ENCODE measurements at regions not wholly inside any gene's neighbourhood (a gene's known extent, or its start where the extent isn't known, plus 50 kb on each side); places are given as distances from the start of the nearest gene placed in this dataset.

DNA sequence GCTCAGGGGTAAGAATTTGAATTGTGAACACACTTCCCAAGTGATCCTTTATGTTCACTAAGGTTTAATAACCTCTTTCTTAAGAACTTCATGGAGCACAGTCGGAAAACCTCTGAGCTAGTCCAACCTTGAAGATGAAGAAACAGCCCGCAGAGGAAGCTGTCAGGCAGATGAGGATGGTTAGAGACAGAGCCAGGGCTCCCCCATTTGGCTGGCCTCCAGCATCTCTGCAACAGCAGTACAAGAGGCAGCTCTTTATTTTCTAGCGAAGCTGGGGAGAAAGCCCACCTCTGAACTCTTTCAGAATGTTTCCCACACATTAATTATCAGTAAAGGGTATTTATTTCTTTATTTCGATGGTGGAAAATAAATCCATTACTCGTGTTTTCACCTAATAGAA, 350.8 kb downstream of the DMRT2 start:
- H3K27ac ChIP-seq = no peak overlapping the region
- DNase-seq (ENCODE audit: low spot score in 2 of 2) = no peak
- H3K4me3 ChIP-seq = no peak overlapping the region
- peaks cover 0 to under 1% of the 10 kb centered on the region in 2 donors for H3K9me3 ChIP-seq
- H3K36me3 ChIP-seq = no peaks in the 10 kb centered on the region
- intact Hi-C loops (cut with DNase I; ENCODE audit: low total_unique reads) = no loop called here
- H3K27me3 ChIP-seq = no peaks in the 10 kb centered on the region
- TF ChIP-seq CTCF (IDR thresholded peaks at IDR 0.05) (no peak), POLR2A (IDR thresholded peaks at IDR 0.05) (no peak), POLR2AphosphoS5 (IDR thresholded peaks at IDR 0.05) (no peak)
- no peaks in the 10 kb centered on the region for H3K4me1 ChIP-seq

- no peak for TF ChIP-seq CTCF (IDR thresholded peaks at IDR 0.05)
- no peak for TF ChIP-seq POLR2AphosphoS5 (IDR thresholded peaks at IDR 0.05)
- TF ChIP-seq POLR2A (IDR thresholded peaks at IDR 0.05) = no peak
- intact Hi-C loops (cut with DNase I; ENCODE audit: low total_unique reads) = no loop called here
Measured at GRCh38 chr9:1404940-1405339, 354.8 kb downstream of the DMRT2 start.

DNA sequence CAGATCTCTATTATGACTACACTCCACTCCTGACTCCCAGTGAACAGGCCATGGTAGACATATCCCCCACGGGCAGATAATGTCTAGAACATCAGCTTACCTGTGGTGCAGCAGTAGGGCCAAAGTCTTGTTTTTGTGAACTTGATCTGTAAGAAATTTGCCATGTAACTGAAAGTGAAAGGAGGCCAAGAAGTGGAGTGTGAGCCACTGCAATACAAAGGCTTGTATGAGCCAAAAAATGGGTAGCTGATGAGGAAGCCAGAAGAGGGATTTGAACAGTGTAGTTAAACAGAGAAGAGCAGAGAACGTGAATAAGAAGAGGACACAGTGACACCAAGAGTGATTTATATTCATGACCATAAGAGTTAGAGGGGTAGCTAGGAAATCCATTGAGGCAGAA, 361.7 kb downstream of the DMRT2 start:
- H3K9me3 ChIP-seq = no peaks in the 10 kb centered on the region
- intact Hi-C loops (cut with DNase I; ENCODE audit: low total_unique reads) = no loop called here

More at GRCh38 chr9:1404940-1405339, 354.8 kb downstream of the DMRT2 start:
- no peaks in the 10 kb centered on the region for H3K4me1 ChIP-seq
- no peaks in the 10 kb centered on the region for H3K36me3 ChIP-seq
- no peaks in the 10 kb centered on the region for H3K9me3 ChIP-seq
- H3K4me3 ChIP-seq = no peak overlapping the region
- H3K27me3 ChIP-seq = no peaks in the 10 kb centered on the region
- H3K27ac ChIP-seq = no peak overlapping the region
- no peak for DNase-seq (ENCODE audit: low spot score in 2 of 2)

GRCh38 chr9:1414711-1415131, 364.6 kb downstream of the DMRT2 start:
- Histone ChIP-seq H3K4me3 (no peak overlapping the region), H3K4me1 (no peaks in the 10 kb centered on the region), H3K9me3 (no peaks in the 10 kb centered on the region), H3K27ac (no peak overlapping the region), H3K27me3 (no peaks in the 10 kb centered on the region), H3K36me3 (no peaks in the 10 kb centered on the region)
- DNase-seq (ENCODE audit: low spot score in 2 of 2) = no peak
- no peak for TF ChIP-seq POLR2A (IDR thresholded peaks at IDR 0.05)
- TF ChIP-seq POLR2AphosphoS5 (IDR thresholded peaks at IDR 0.05) = no peak
- TF ChIP-seq CTCF (IDR thresholded peaks at IDR 0.05) = no peak
- intact Hi-C loops (cut with DNase I; ENCODE audit: low total_unique reads) = no loop called here

More for the DNA sequence above, 361.7 kb downstream of the DMRT2 start:
- Histone ChIP-seq H3K4me1 (no peaks in the 10 kb centered on the region), H3K36me3 (no peaks in the 10 kb centered on the region), H3K4me3 (no peak overlapping the region), H3K27me3 (no peaks in the 10 kb centered on the region), H3K27ac (no peak overlapping the region)
- TF ChIP-seq POLR2A (IDR thresholded peaks at IDR 0.05) (no peak), CTCF (IDR thresholded peaks at IDR 0.05) (no peak), POLR2AphosphoS5 (IDR thresholded peaks at IDR 0.05) (no peak)
- DNase-seq (ENCODE audit: low spot score in 2 of 2) = no peak

- no peaks in the 10 kb centered on the region for H3K4me1 ChIP-seq
Measured at GRCh38 chr9:1415146-1415545, 365.0 kb downstream of the DMRT2 start.

More at GRCh38 chr9:1415146-1415545, 365.0 kb downstream of the DMRT2 start:
- Histone ChIP-seq H3K27ac (no peak overlapping the region), H3K9me3 (no peaks in the 10 kb centered on the region), H3K27me3 (no peaks in the 10 kb centered on the region), H3K36me3 (no peaks in the 10 kb centered on the region), H3K4me3 (no peak overlapping the region)
- no peak for DNase-seq (ENCODE audit: low spot score in 2 of 2)
- TF ChIP-seq POLR2A (IDR thresholded peaks at IDR 0.05) (no peak), POLR2AphosphoS5 (IDR thresholded peaks at IDR 0.05) (no peak), CTCF (IDR thresholded peaks at IDR 0.05) (no peak)
- intact Hi-C loops (cut with DNase I; ENCODE audit: low total_unique reads) = no loop called here
